Lower lobe of right lung (tissue), 2 donors: ENCODE measurements at regions not wholly inside any gene's neighbourhood (a gene's known extent, or its start where the extent isn't known, plus 50 kb on each side); places are given as distances from the start of the nearest gene placed in this dataset.

Source experiments
- ATAC-seq, 2 donors: fragments of 200-7000 bp; cut with Tn5 transposase; one replicate each; pipeline ENCODE4 v1.9.1; 2020 to 2022; ENCODE audit warnings: mild to moderate bottlenecking in 2 of 2, moderate library complexity in 2 of 2
- DNase-seq: peaks from one replicate; pipeline ENCODE4 v3.0.0-alpha.2; 2020
- H3K27ac ChIP-seq: fragments of 200-600 bp; one replicate; pipeline ENCODE4 v1.8.0; 2022
- H3K27me3 ChIP-seq: fragments of 200-600 bp; one replicate; pipeline ENCODE4 v1.8.0; 2022; ENCODE audit warnings: low read depth
- H3K36me3 ChIP-seq: fragments of 200-600 bp; one replicate; pipeline ENCODE4 v1.8.0; 2022; ENCODE audit warnings: mild to moderate bottlenecking
- H3K4me1 ChIP-seq: fragments of 200-600 bp; one replicate; pipeline ENCODE4 v1.8.0; 2022
- H3K4me3 ChIP-seq: fragments of 200-600 bp; one replicate; pipeline ENCODE4 v1.8.0; 2022; ENCODE audit warnings: mild to moderate bottlenecking
- H3K9me3 ChIP-seq: fragments of 200-600 bp; one replicate; pipeline ENCODE4 v1.8.0; 2022
- intact Hi-C: fragments of 100-400 bp; cut with DNase I; formaldehyde crosslinking; loops from one replicate; pipeline ENCODE4 v1.11.0; 2022
- TF ChIP-seq, protein P1 (sequence below): fragments of 200-600 bp; IDR thresholded peaks from one replicate; pipeline ENCODE4 v1.8.0; 2022; ENCODE audit warnings: antibody characterized with exemption, mild to moderate bottlenecking
- donor health status: DM: no; HTN: yes; CAD: no; lungs with severe emphysema.

DNA sequence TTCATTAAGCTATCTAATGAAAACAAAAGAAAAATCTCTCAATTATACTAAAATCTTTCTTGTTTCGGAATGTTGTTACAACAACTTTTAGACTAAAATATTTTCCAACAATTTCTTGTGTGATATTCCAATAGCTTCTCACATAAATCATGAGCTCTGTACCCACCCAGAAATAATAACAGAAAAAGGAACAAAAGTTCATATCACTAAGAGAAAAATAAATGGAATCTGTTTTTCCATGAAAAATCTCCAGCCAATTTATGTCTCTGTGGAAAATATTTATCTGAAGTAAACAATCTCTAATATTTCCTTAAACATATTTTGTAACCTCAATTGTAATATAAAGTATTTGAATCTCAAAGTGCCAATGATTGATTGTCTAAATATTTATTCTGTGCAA lies 628.6 kb upstream of the ANKRD30A start:
- H3K4me1 ChIP-seq, result no peaks in the 10 kb centered on the region
- no peaks in the 10 kb centered on the region for H3K36me3 ChIP-seq
- H3K27me3 ChIP-seq, result no peaks in the 10 kb centered on the region
- intact Hi-C loops, result no loop called here
- H3K4me3 ChIP-seq, result no peak overlapping the region
- DNase-seq (no peak), ATAC-seq (no peak)
- no peaks in the 10 kb centered on the region for H3K9me3 ChIP-seq
- TF ChIP-seq, protein P1, sequence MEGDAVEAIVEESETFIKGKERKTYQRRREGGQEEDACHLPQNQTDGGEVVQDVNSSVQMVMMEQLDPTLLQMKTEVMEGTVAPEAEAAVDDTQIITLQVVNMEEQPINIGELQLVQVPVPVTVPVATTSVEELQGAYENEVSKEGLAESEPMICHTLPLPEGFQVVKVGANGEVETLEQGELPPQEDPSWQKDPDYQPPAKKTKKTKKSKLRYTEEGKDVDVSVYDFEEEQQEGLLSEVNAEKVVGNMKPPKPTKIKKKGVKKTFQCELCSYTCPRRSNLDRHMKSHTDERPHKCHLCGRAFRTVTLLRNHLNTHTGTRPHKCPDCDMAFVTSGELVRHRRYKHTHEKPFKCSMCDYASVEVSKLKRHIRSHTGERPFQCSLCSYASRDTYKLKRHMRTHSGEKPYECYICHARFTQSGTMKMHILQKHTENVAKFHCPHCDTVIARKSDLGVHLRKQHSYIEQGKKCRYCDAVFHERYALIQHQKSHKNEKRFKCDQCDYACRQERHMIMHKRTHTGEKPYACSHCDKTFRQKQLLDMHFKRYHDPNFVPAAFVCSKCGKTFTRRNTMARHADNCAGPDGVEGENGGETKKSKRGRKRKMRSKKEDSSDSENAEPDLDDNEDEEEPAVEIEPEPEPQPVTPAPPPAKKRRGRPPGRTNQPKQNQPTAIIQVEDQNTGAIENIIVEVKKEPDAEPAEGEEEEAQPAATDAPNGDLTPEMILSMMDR, result no peak
- no peak overlapping the region for H3K27ac ChIP-seq

GRCh38 chr10:36494371-36494770 lies 631.0 kb upstream of the ANKRD30A start:
- no peak for DNase-seq
- Histone ChIP-seq H3K4me3 (no peak overlapping the region), H3K4me1 (peaks cover 9% of the 10 kb centered on the region), H3K27me3 (no peaks in the 10 kb centered on the region), H3K27ac (no peak overlapping the region), H3K36me3 (no peaks in the 10 kb centered on the region), H3K9me3 (no peaks in the 10 kb centered on the region)
- intact Hi-C loops, result no loop called here
- no peak for ATAC-seq
- TF ChIP-seq, protein P1, result no peak

DNA sequence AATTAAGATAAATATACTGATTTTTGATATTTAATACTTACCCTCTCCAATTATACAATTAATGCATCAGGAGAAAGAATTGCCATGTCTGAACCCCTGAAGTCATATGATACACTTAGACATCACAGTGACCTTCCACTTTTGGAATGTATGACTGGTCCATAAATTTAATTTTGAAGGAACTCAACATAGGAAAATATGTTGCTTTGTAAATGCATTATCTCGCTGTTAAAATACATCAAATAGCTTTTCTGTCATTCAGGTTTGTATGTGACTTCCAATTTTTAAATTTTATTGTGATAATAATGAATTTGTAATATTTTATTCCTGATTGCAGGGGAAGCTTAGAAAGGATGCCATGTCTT lies 631.9 kb upstream of the ANKRD30A start:
- intact Hi-C loops, result no loop called here
- Histone ChIP-seq H3K27me3 (no peaks in the 10 kb centered on the region), H3K4me1 (peaks cover 10% of the 10 kb centered on the region), H3K9me3 (no peaks in the 10 kb centered on the region), H3K4me3 (no peak overlapping the region), H3K27ac (no peak overlapping the region), H3K36me3 (no peaks in the 10 kb centered on the region)
- no peak for ATAC-seq
- no peak for DNase-seq
- TF ChIP-seq, protein P1, result no peak

- intact Hi-C loops, result no loop called here
- Histone ChIP-seq H3K4me1 (peaks cover 10% of the 10 kb centered on the region), H3K9me3 (no peaks in the 10 kb centered on the region), H3K27me3 (no peaks in the 10 kb centered on the region), H3K36me3 (no peaks in the 10 kb centered on the region), H3K27ac (no peak overlapping the region), H3K4me3 (no peak overlapping the region)
- no peak for ATAC-seq
- DNase-seq, result no peak
- TF ChIP-seq, protein P1, result no peak
These were observed 632.5 kb upstream of the ANKRD30A start for GRCh38 chr10:36492590-36493515.

- no peak overlapping the region for H3K27ac ChIP-seq
- H3K9me3 ChIP-seq, result no peaks in the 10 kb centered on the region
- TF ChIP-seq, protein P1, result no peak
- no peaks in the 10 kb centered on the region for H3K27me3 ChIP-seq
- H3K4me1 ChIP-seq, result peaks cover 10% of the 10 kb centered on the region
- no peaks in the 10 kb centered on the region for H3K36me3 ChIP-seq
- intact Hi-C loops, result no loop called here
- DNase-seq (no peak), ATAC-seq (no peak)
- H3K4me3 ChIP-seq, result no peak overlapping the region
These were observed 633.5 kb upstream of the ANKRD30A start for GRCh38 chr10:36491926-36492325.
